Liver (tissue), 8 donors: ENCODE measurements at regions not wholly inside any gene's neighbourhood (a gene's known extent, or its start where the extent isn't known, plus 50 kb on each side); places are given as distances from the start of the nearest gene placed in this dataset.

Source experiments
- DNase-seq: peaks from one replicate; pipeline ENCODE4 v3.0.0-alpha.2; 2017; ENCODE audit warnings: low spot score
- H3K27ac ChIP-seq, 2 donors: one replicate each; pipeline ENCODE4 v1.7.0; 2013; ENCODE audit warnings: inconsistent platforms in 2 of 2, low read length in 2 of 2, control low read depth in 1 of 2, low read depth in 1 of 2, mild to moderate bottlenecking in 1 of 2
- H3K27me3 ChIP-seq, 4 donors: one replicate each; pipeline versions ENCODE4 v1.6.1 to v1.7.0; 2013; ENCODE audit warnings: low read length in 3 of 4, inconsistent platforms in 1 of 4, mild to moderate bottlenecking in 1 of 4, moderate library complexity in 1 of 4; ENCODE audit not compliant: control insufficient read depth in 4 of 4, insufficient read depth in 4 of 4
- H3K36me3 ChIP-seq, 4 donors: one replicate each; pipeline versions ENCODE4 v1.6.1 to v1.7.0; 2013; ENCODE audit warnings: low read length in 3 of 4, mild to moderate bottlenecking in 3 of 4, low read depth in 1 of 4, moderate library complexity in 1 of 4; ENCODE audit not compliant: control insufficient read depth in 4 of 4, insufficient read depth in 3 of 4
- H3K4me1 ChIP-seq, 4 donors: one replicate each; pipeline versions ENCODE4 v1.6.1 to v1.7.0; 2013; ENCODE audit warnings: low read length in 3 of 4, mild to moderate bottlenecking in 3 of 4, moderate library complexity in 1 of 4; ENCODE audit not compliant: control insufficient read depth in 4 of 4, insufficient read depth in 4 of 4
- H3K4me3 ChIP-seq, 3 donors: one replicate each; pipeline versions ENCODE4 v1.6.1 to v1.7.0; 2013; ENCODE audit warnings: low read length in 3 of 3, control low read depth in 1 of 3, low read depth in 1 of 3, mild to moderate bottlenecking in 1 of 3
- H3K9ac ChIP-seq, 2 donors: one replicate each; pipeline ENCODE4 v1.7.0; 2013; ENCODE audit warnings: low read length in 2 of 2, mild to moderate bottlenecking in 2 of 2, moderate library complexity in 2 of 2, control low read depth in 1 of 2, low read depth in 1 of 2
- H3K9me3 ChIP-seq, 4 donors: one replicate each; pipeline versions ENCODE4 v1.6.1 to v1.7.0; 2013; ENCODE audit warnings: low read length in 3 of 4; ENCODE audit not compliant: control insufficient read depth in 4 of 4
- EGR1 ChIP-seq, 2 donors: IDR thresholded peaks; 2 replicates each; pipeline ENCODE4 v1.6.1; 2016 to 2018; ENCODE audit warnings: antibody characterized with exemption in 2 of 2, low read depth in 2 of 2
- FOXA2 ChIP-seq: IDR thresholded peaks from 2 replicates; pipeline ENCODE4 v1.6.1; 2016; ENCODE audit warnings: antibody characterized with exemption
- GABPA ChIP-seq, 2 donors: IDR thresholded peaks in 1 of 2; conservative IDR thresholded peaks in 1 of 2; 2 replicates each; pipeline ENCODE4 v1.6.1; 2016; ENCODE audit warnings: antibody characterized with exemption in 2 of 2, mild to moderate bottlenecking in 1 of 2, moderate library complexity in 1 of 2
- HNF4A ChIP-seq, 2 donors: conservative IDR thresholded peaks; 2 replicates each; pipeline ENCODE4 v1.6.1; 2016; ENCODE audit warnings: antibody characterized with exemption in 2 of 2, mild to moderate bottlenecking in 2 of 2
- HNF4G ChIP-seq: IDR thresholded peaks from 2 replicates; pipeline ENCODE4 v1.6.1; 2016; ENCODE audit warnings: antibody characterized with exemption
- JUND ChIP-seq, 2 donors: IDR thresholded peaks; 2 replicates each; pipeline ENCODE4 v1.6.1; 2016; ENCODE audit warnings: antibody characterized with exemption in 2 of 2
- NR2F2 ChIP-seq: IDR thresholded peaks from 2 replicates; pipeline ENCODE4 v1.6.1; 2016; ENCODE audit warnings: antibody characterized with exemption
- TAF1 ChIP-seq: conservative IDR thresholded peaks from 2 replicates; pipeline ENCODE4 v1.6.1; 2016; ENCODE audit warnings: antibody characterized with exemption, mild to moderate bottlenecking
- WGBS: extraction: QIAGEN DNeasy Blood & Tissue Kit; methylation state at CpG from one replicate; pipeline ENCODE4 v1.1.7; 2013; 5-methylcytosine and 5-hydroxymethylcytosine counted together
- TF ChIP-seq, protein P1 (sequence below): IDR thresholded peaks from 2 replicates; pipeline ENCODE4 v1.6.1; 2016; ENCODE audit warnings: antibody characterized with exemption
- TF ChIP-seq, protein P2 (sequence below): IDR thresholded peaks from 2 replicates; pipeline ENCODE4 v1.6.1; 2016; ENCODE audit warnings: antibody characterized with exemption, mild to moderate bottlenecking
- TF ChIP-seq, protein P3 (sequence below): IDR thresholded peaks from 2 replicates; pipeline ENCODE4 v1.6.1; 2016; ENCODE audit warnings: antibody characterized with exemption
- TF ChIP-seq, protein P4 (sequence below): fragments of 150-350 bp; IDR thresholded peaks from 2 replicates; pipeline ENCODE4 v1.5.1; 2017; ENCODE audit warnings: improper control_type of control experiment, low read depth, low read length; ENCODE audit not compliant: missing input control
- TF ChIP-seq, protein P5 (sequence below): IDR thresholded peaks from 2 replicates; pipeline ENCODE4 v1.6.1; 2016; ENCODE audit warnings: antibody characterized with exemption
- donor health status: healthy.
- donor health status: healthy.
- donor health status: healthy.
- donor health status: healthy.
- donor health status: healthy.

DNA sequence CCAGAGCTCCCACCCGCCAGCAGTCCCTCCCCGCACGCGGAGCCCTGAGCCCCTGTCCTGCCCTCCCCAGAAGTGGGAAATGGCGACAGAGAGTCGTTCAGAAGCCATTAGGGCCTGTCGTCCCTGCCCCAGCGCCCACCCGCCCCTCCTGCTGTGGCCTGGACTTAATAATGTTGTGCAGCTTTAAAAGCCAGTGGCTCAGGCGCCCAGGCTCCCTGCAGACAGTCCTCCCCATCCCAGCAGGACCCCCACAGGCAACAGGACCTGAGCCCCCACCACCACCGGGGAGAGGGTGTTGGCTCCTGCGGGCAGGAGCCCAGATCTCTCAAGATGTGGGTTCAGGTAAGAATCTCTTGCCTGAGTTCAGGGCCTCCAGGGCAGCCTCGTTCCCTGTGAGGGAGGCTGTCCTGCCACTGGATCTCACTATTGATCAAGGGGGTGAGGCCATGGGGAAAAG, 125.3 kb upstream of the RUNX3 start:
- Histone ChIP-seq H3K4me1 (no peaks in the 10 kb centered on the region), H3K9ac (no peak overlapping the region), H3K27me3 (no peaks in the 10 kb centered on the region), H3K4me3 (no peak overlapping the region), H3K27ac (no peak overlapping the region), H3K9me3 (no peaks in the 10 kb centered on the region), H3K36me3 (no peaks in the 10 kb centered on the region)
- WGBS: 84% methylated on average over 13 of the region's 13 CpGs
- TF ChIP-seq, protein P1, sequence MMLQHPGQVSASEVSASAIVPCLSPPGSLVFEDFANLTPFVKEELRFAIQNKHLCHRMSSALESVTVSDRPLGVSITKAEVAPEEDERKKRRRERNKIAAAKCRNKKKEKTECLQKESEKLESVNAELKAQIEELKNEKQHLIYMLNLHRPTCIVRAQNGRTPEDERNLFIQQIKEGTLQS: no peak
- TF ChIP-seq HNF4G (no peak), FOXA2 (no peak), JUND (IDR thresholded peaks at IDR 0.05) (no peak), GABPA (IDR thresholded peaks at IDR 0.05 in 1 of 2, conservative IDR thresholded peaks at IDR 0.05 in 1 of 2) (no peak), HNF4A (conservative IDR thresholded peaks at IDR 0.05) (no peak), TAF1 (no peak)
- TF ChIP-seq, protein P2, sequence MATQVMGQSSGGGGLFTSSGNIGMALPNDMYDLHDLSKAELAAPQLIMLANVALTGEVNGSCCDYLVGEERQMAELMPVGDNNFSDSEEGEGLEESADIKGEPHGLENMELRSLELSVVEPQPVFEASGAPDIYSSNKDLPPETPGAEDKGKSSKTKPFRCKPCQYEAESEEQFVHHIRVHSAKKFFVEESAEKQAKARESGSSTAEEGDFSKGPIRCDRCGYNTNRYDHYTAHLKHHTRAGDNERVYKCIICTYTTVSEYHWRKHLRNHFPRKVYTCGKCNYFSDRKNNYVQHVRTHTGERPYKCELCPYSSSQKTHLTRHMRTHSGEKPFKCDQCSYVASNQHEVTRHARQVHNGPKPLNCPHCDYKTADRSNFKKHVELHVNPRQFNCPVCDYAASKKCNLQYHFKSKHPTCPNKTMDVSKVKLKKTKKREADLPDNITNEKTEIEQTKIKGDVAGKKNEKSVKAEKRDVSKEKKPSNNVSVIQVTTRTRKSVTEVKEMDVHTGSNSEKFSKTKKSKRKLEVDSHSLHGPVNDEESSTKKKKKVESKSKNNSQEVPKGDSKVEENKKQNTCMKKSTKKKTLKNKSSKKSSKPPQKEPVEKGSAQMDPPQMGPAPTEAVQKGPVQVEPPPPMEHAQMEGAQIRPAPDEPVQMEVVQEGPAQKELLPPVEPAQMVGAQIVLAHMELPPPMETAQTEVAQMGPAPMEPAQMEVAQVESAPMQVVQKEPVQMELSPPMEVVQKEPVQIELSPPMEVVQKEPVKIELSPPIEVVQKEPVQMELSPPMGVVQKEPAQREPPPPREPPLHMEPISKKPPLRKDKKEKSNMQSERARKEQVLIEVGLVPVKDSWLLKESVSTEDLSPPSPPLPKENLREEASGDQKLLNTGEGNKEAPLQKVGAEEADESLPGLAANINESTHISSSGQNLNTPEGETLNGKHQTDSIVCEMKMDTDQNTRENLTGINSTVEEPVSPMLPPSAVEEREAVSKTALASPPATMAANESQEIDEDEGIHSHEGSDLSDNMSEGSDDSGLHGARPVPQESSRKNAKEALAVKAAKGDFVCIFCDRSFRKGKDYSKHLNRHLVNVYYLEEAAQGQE: no peak
- TF ChIP-seq, protein P3, sequence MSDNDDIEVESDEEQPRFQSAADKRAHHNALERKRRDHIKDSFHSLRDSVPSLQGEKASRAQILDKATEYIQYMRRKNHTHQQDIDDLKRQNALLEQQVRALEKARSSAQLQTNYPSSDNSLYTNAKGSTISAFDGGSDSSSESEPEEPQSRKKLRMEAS: no peak
- DNase-seq: no peak

DNA sequence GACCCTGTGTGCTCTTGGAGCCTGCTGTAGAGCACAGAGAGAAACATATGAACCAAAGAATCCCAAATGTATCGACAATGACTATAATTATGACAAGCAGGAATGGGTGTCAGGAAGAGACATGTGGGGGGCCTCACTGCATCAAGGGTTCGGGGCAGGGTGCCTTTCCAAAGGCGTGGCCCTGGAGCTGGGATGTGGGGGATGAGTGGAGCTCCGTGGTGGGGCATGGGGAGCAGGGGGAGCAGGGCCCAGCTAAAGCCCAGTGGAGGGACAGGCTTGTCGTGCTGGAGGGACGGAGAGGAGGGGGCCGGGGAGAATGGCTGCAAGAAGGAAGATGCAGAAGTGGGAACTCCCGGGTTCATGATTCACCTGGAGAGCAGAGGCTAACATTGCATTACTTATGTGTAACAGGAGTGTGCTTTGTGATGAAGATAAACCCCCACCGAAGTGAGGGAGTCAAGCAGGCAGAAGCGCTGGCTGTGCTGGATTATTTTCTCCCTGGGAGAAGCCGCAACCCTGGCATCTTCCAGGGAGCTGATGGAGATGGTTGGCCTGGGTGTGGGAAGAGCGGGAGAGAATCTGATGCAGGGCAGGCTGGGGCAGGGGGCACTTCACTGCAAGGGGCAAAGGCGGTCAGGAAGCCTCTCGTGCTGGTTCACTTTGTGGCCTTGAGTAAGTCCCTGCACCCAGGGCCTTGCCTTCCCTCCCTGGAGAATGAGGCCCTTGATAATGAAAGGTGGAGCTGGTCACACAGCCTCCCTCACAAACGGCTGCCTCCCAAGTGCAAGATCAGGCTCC, 124.6 kb upstream of the RUNX3 start:
- WGBS: 66% methylated on average over 15 of the region's 15 CpGs
- TF ChIP-seq, protein P4, sequence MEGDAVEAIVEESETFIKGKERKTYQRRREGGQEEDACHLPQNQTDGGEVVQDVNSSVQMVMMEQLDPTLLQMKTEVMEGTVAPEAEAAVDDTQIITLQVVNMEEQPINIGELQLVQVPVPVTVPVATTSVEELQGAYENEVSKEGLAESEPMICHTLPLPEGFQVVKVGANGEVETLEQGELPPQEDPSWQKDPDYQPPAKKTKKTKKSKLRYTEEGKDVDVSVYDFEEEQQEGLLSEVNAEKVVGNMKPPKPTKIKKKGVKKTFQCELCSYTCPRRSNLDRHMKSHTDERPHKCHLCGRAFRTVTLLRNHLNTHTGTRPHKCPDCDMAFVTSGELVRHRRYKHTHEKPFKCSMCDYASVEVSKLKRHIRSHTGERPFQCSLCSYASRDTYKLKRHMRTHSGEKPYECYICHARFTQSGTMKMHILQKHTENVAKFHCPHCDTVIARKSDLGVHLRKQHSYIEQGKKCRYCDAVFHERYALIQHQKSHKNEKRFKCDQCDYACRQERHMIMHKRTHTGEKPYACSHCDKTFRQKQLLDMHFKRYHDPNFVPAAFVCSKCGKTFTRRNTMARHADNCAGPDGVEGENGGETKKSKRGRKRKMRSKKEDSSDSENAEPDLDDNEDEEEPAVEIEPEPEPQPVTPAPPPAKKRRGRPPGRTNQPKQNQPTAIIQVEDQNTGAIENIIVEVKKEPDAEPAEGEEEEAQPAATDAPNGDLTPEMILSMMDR: no peak
- TF ChIP-seq, protein P2: no peak
- TF ChIP-seq TAF1: no peak
- no peak for TF ChIP-seq NR2F2
- no peak for TF ChIP-seq JUND (IDR thresholded peaks at IDR 0.05)
- no peak for TF ChIP-seq HNF4A (conservative IDR thresholded peaks at IDR 0.05)
- TF ChIP-seq, protein P5, sequence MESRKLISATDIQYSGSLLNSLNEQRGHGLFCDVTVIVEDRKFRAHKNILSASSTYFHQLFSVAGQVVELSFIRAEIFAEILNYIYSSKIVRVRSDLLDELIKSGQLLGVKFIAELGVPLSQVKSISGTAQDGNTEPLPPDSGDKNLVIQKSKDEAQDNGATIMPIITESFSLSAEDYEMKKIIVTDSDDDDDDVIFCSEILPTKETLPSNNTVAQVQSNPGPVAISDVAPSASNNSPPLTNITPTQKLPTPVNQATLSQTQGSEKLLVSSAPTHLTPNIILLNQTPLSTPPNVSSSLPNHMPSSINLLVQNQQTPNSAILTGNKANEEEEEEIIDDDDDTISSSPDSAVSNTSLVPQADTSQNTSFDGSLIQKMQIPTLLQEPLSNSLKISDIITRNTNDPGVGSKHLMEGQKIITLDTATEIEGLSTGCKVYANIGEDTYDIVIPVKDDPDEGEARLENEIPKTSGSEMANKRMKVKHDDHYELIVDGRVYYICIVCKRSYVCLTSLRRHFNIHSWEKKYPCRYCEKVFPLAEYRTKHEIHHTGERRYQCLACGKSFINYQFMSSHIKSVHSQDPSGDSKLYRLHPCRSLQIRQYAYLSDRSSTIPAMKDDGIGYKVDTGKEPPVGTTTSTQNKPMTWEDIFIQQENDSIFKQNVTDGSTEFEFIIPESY: no peak
- TF ChIP-seq, protein P1: no peak
- no peak for TF ChIP-seq HNF4G
- TF ChIP-seq, protein P3: no peak
- no peak for TF ChIP-seq EGR1 (IDR thresholded peaks at IDR 0.05; ENCODE audit: low read depth in 2 of 2)
- no peak overlapping the region for H3K9ac ChIP-seq
- no peak for DNase-seq
- H3K27ac ChIP-seq: no peak overlapping the region
- H3K9me3 ChIP-seq: no peaks in the 10 kb centered on the region
- H3K4me1 ChIP-seq: no peaks in the 10 kb centered on the region
- no peaks in the 10 kb centered on the region for H3K36me3 ChIP-seq
- no peaks in the 10 kb centered on the region for H3K27me3 ChIP-seq
- H3K4me3 ChIP-seq: no peak overlapping the region
